Liver (tissue), 8 donors: ENCODE measurements at regions not wholly inside any gene's neighbourhood (a gene's known extent, or its start where the extent isn't known, plus 50 kb on each side); places are given as distances from the start of the nearest gene placed in this dataset.

Source experiments
- DNase-seq: peaks from one replicate; pipeline ENCODE4 v3.0.0-alpha.2; 2017; ENCODE audit warnings: low spot score
- H3K27ac ChIP-seq, 2 donors: one replicate each; pipeline ENCODE4 v1.7.0; 2013; ENCODE audit warnings: inconsistent platforms in 2 of 2, low read length in 2 of 2, control low read depth in 1 of 2, low read depth in 1 of 2, mild to moderate bottlenecking in 1 of 2
- H3K27me3 ChIP-seq, 4 donors: one replicate each; pipeline versions ENCODE4 v1.6.1 to v1.7.0; 2013; ENCODE audit warnings: low read length in 3 of 4, inconsistent platforms in 1 of 4, mild to moderate bottlenecking in 1 of 4, moderate library complexity in 1 of 4; ENCODE audit not compliant: control insufficient read depth in 4 of 4, insufficient read depth in 4 of 4
- H3K36me3 ChIP-seq, 4 donors: one replicate each; pipeline versions ENCODE4 v1.6.1 to v1.7.0; 2013; ENCODE audit warnings: low read length in 3 of 4, mild to moderate bottlenecking in 3 of 4, low read depth in 1 of 4, moderate library complexity in 1 of 4; ENCODE audit not compliant: control insufficient read depth in 4 of 4, insufficient read depth in 3 of 4
- H3K4me1 ChIP-seq, 4 donors: one replicate each; pipeline versions ENCODE4 v1.6.1 to v1.7.0; 2013; ENCODE audit warnings: low read length in 3 of 4, mild to moderate bottlenecking in 3 of 4, moderate library complexity in 1 of 4; ENCODE audit not compliant: control insufficient read depth in 4 of 4, insufficient read depth in 4 of 4
- H3K4me3 ChIP-seq, 3 donors: one replicate each; pipeline versions ENCODE4 v1.6.1 to v1.7.0; 2013; ENCODE audit warnings: low read length in 3 of 3, control low read depth in 1 of 3, low read depth in 1 of 3, mild to moderate bottlenecking in 1 of 3
- H3K9ac ChIP-seq, 2 donors: one replicate each; pipeline ENCODE4 v1.7.0; 2013; ENCODE audit warnings: low read length in 2 of 2, mild to moderate bottlenecking in 2 of 2, moderate library complexity in 2 of 2, control low read depth in 1 of 2, low read depth in 1 of 2
- H3K9me3 ChIP-seq, 4 donors: one replicate each; pipeline versions ENCODE4 v1.6.1 to v1.7.0; 2013; ENCODE audit warnings: low read length in 3 of 4; ENCODE audit not compliant: control insufficient read depth in 4 of 4
- ATF3 ChIP-seq: IDR thresholded peaks from 2 replicates; pipeline ENCODE4 v1.6.1; 2016; ENCODE audit warnings: antibody characterized with exemption
- CTCF ChIP-seq: fragments of 150-350 bp; IDR thresholded peaks from 2 replicates; pipeline ENCODE4 v1.5.1; 2017; ENCODE audit warnings: improper control_type of control experiment, low read depth, low read length; ENCODE audit not compliant: missing input control
- EGR1 ChIP-seq, 2 donors: IDR thresholded peaks; 2 replicates each; pipeline ENCODE4 v1.6.1; 2016 to 2018; ENCODE audit warnings: antibody characterized with exemption in 2 of 2, low read depth in 2 of 2
- FOXA1 ChIP-seq: IDR thresholded peaks from 2 replicates; pipeline ENCODE4 v1.6.1; 2016; ENCODE audit warnings: antibody characterized with exemption
- FOXA2 ChIP-seq: IDR thresholded peaks from 2 replicates; pipeline ENCODE4 v1.6.1; 2016; ENCODE audit warnings: antibody characterized with exemption
- GABPA ChIP-seq, 2 donors: IDR thresholded peaks in 1 of 2; conservative IDR thresholded peaks in 1 of 2; 2 replicates each; pipeline ENCODE4 v1.6.1; 2016; ENCODE audit warnings: antibody characterized with exemption in 2 of 2, mild to moderate bottlenecking in 1 of 2, moderate library complexity in 1 of 2
- HNF4A ChIP-seq, 2 donors: conservative IDR thresholded peaks; 2 replicates each; pipeline ENCODE4 v1.6.1; 2016; ENCODE audit warnings: antibody characterized with exemption in 2 of 2, mild to moderate bottlenecking in 2 of 2
- HNF4G ChIP-seq: IDR thresholded peaks from 2 replicates; pipeline ENCODE4 v1.6.1; 2016; ENCODE audit warnings: antibody characterized with exemption
- MAX ChIP-seq: IDR thresholded peaks from 2 replicates; pipeline ENCODE4 v1.6.1; 2016; ENCODE audit warnings: antibody characterized with exemption
- RAD21 ChIP-seq, 2 donors: IDR thresholded peaks; 2 replicates each; pipeline ENCODE4 v1.6.1; 2016; ENCODE audit warnings: antibody characterized with exemption in 2 of 2, mild to moderate bottlenecking in 2 of 2
- REST ChIP-seq: IDR thresholded peaks from 2 replicates; pipeline ENCODE4 v1.6.1; 2016; ENCODE audit warnings: antibody characterized with exemption, mild to moderate bottlenecking
- RXRA ChIP-seq, 2 donors: IDR thresholded peaks; 2 replicates each; pipeline ENCODE4 v1.6.1; 2017 to 2018; ENCODE audit warnings: antibody characterized with exemption in 2 of 2, mild to moderate bottlenecking in 1 of 2
- TAF1 ChIP-seq: conservative IDR thresholded peaks from 2 replicates; pipeline ENCODE4 v1.6.1; 2016; ENCODE audit warnings: antibody characterized with exemption, mild to moderate bottlenecking
- YY1 ChIP-seq: IDR thresholded peaks from 2 replicates; pipeline ENCODE4 v1.6.1; 2016; ENCODE audit warnings: antibody characterized with exemption, mild to moderate bottlenecking
- ZBTB33 ChIP-seq: IDR thresholded peaks from 2 replicates; pipeline ENCODE4 v1.6.1; 2016; ENCODE audit warnings: antibody characterized with exemption
- WGBS: extraction: QIAGEN DNeasy Blood & Tissue Kit; methylation state at CpG from one replicate; pipeline ENCODE4 v1.1.7; 2013; 5-methylcytosine and 5-hydroxymethylcytosine counted together
- donor health status: healthy.
- donor health status: healthy.
- donor health status: healthy.
- donor health status: healthy.
- donor health status: healthy.

- Histone ChIP-seq H3K9ac (no peak overlapping the region), H3K36me3 (no peaks in the 10 kb centered on the region), H3K9me3 (no peaks in the 10 kb centered on the region), H3K27me3 (no peaks in the 10 kb centered on the region), H3K27ac (no peak overlapping the region), H3K4me3 (no peak overlapping the region), H3K4me1 (peaks cover 0 to 2% (median 0%) of the 10 kb centered on the region in 4 donors)
- TF ChIP-seq FOXA2 (no peak), REST (no peak), HNF4A (conservative IDR thresholded peaks at IDR 0.05) (no peak), HNF4G (no peak), EGR1 (IDR thresholded peaks at IDR 0.05; ENCODE audit: low read depth in 2 of 2) (no peak), RXRA (IDR thresholded peaks at IDR 0.05) (no peak), YY1 (no peak), CTCF (no peak), TAF1 (no peak), MAX (no peak), ZBTB33 (no peak)
- no peak for DNase-seq
- 84% methylated on average over 10 of the region's 10 CpGs for WGBS
Measured at GRCh38 chr5:116862632-116863455, 288.2 kb upstream of the SEMA6A start.

GRCh38 chr5:116861666-116862065 is 287.0 kb upstream of the SEMA6A start:
- no peak overlapping the region for H3K27ac ChIP-seq
- no peaks in the 10 kb centered on the region for H3K36me3 ChIP-seq
- WGBS: 87% methylated on average over 2 of the region's 2 CpGs
- peaks cover 0 to 2% (median 0%) of the 10 kb centered on the region in 4 donors for H3K4me1 ChIP-seq
- DNase-seq: no peak
- H3K9me3 ChIP-seq: no peaks in the 10 kb centered on the region
- no peak overlapping the region for H3K9ac ChIP-seq
- H3K27me3 ChIP-seq: no peaks in the 10 kb centered on the region
- H3K4me3 ChIP-seq: no peak overlapping the region
- TF ChIP-seq ATF3 (no peak), GABPA (IDR thresholded peaks at IDR 0.05 in 1 of 2, conservative IDR thresholded peaks at IDR 0.05 in 1 of 2) (no peak), REST (no peak), FOXA2 (no peak), RAD21 (IDR thresholded peaks at IDR 0.05) (no peak), EGR1 (IDR thresholded peaks at IDR 0.05; ENCODE audit: low read depth in 2 of 2) (no peak), RXRA (IDR thresholded peaks at IDR 0.05) (no peak), MAX (no peak), HNF4A (conservative IDR thresholded peaks at IDR 0.05) (no peak), FOXA1 (no peak), CTCF (no peak), YY1 (no peak)
